H1 (cell line): ENCODE measurements at regions not wholly inside any gene's neighbourhood (a gene's known extent, or its start where the extent isn't known, plus 50 kb on each side); places are given as distances from the start of the nearest gene placed in this dataset.

Experiments used
- BRCA1 ChIP-seq: IDR thresholded peaks from 2 replicates; pipeline ENCODE4 v1.6.1; 2012; ENCODE audit warnings: low read depth, low read length, improper control_type of control experiment
- CBX8 ChIP-seq: fragments of 300-800, 300-1000 bp; sonication (generic); IDR thresholded peaks from 2 replicates; pipeline ENCODE4 v1.7.1; 2016; ENCODE audit warnings: low read depth, low read length, borderline replicate concordance
- CTBP2 ChIP-seq: IDR thresholded peaks from 2 replicates; pipeline ENCODE4 v1.7.0; 2011; ENCODE audit warnings: borderline replicate concordance, mild to moderate bottlenecking, moderate library complexity, mixed read lengths, low read length; ENCODE audit not compliant: insufficient read depth, insufficient read length
- EGR1 ChIP-seq: IDR thresholded peaks from 2 replicates; pipeline ENCODE4 v1.6.1; 2011; ENCODE audit warnings: low read depth, low read length, borderline replicate concordance
- FOSL1 ChIP-seq: IDR thresholded peaks from 2 replicates; pipeline ENCODE4 v1.6.1; 2011; ENCODE audit warnings: mild to moderate bottlenecking, low read depth, low read length, moderate library complexity; ENCODE audit not compliant: insufficient read depth
- RAD21 ChIP-seq, 2 experiments: IDR thresholded peaks in 1 of 2; conservative IDR thresholded peaks in 1 of 2; 2 replicates each; pipeline ENCODE4 v1.6.1; 2011; ENCODE audit warnings: low read depth in 2 of 2, low read length in 2 of 2, improper control_type of control experiment in 1 of 2, inconsistent platforms in 1 of 2, mild to moderate bottlenecking in 1 of 2, moderate library complexity in 1 of 2
- TF ChIP-seq, protein P1 (sequence below): fragments of 300-600 bp; sonication (generic); IDR thresholded peaks from 2 replicates; pipeline ENCODE4 v1.7.1; 2012; ENCODE audit warnings: low read length, moderate library complexity, mild to moderate bottlenecking, inconsistent platforms; ENCODE audit not compliant: insufficient replicate concordance

GRCh38 chr6:85372188-85372914 lies 77.5 kb upstream of the NT5E start (continued):
- TF ChIP-seq, protein P1, sequence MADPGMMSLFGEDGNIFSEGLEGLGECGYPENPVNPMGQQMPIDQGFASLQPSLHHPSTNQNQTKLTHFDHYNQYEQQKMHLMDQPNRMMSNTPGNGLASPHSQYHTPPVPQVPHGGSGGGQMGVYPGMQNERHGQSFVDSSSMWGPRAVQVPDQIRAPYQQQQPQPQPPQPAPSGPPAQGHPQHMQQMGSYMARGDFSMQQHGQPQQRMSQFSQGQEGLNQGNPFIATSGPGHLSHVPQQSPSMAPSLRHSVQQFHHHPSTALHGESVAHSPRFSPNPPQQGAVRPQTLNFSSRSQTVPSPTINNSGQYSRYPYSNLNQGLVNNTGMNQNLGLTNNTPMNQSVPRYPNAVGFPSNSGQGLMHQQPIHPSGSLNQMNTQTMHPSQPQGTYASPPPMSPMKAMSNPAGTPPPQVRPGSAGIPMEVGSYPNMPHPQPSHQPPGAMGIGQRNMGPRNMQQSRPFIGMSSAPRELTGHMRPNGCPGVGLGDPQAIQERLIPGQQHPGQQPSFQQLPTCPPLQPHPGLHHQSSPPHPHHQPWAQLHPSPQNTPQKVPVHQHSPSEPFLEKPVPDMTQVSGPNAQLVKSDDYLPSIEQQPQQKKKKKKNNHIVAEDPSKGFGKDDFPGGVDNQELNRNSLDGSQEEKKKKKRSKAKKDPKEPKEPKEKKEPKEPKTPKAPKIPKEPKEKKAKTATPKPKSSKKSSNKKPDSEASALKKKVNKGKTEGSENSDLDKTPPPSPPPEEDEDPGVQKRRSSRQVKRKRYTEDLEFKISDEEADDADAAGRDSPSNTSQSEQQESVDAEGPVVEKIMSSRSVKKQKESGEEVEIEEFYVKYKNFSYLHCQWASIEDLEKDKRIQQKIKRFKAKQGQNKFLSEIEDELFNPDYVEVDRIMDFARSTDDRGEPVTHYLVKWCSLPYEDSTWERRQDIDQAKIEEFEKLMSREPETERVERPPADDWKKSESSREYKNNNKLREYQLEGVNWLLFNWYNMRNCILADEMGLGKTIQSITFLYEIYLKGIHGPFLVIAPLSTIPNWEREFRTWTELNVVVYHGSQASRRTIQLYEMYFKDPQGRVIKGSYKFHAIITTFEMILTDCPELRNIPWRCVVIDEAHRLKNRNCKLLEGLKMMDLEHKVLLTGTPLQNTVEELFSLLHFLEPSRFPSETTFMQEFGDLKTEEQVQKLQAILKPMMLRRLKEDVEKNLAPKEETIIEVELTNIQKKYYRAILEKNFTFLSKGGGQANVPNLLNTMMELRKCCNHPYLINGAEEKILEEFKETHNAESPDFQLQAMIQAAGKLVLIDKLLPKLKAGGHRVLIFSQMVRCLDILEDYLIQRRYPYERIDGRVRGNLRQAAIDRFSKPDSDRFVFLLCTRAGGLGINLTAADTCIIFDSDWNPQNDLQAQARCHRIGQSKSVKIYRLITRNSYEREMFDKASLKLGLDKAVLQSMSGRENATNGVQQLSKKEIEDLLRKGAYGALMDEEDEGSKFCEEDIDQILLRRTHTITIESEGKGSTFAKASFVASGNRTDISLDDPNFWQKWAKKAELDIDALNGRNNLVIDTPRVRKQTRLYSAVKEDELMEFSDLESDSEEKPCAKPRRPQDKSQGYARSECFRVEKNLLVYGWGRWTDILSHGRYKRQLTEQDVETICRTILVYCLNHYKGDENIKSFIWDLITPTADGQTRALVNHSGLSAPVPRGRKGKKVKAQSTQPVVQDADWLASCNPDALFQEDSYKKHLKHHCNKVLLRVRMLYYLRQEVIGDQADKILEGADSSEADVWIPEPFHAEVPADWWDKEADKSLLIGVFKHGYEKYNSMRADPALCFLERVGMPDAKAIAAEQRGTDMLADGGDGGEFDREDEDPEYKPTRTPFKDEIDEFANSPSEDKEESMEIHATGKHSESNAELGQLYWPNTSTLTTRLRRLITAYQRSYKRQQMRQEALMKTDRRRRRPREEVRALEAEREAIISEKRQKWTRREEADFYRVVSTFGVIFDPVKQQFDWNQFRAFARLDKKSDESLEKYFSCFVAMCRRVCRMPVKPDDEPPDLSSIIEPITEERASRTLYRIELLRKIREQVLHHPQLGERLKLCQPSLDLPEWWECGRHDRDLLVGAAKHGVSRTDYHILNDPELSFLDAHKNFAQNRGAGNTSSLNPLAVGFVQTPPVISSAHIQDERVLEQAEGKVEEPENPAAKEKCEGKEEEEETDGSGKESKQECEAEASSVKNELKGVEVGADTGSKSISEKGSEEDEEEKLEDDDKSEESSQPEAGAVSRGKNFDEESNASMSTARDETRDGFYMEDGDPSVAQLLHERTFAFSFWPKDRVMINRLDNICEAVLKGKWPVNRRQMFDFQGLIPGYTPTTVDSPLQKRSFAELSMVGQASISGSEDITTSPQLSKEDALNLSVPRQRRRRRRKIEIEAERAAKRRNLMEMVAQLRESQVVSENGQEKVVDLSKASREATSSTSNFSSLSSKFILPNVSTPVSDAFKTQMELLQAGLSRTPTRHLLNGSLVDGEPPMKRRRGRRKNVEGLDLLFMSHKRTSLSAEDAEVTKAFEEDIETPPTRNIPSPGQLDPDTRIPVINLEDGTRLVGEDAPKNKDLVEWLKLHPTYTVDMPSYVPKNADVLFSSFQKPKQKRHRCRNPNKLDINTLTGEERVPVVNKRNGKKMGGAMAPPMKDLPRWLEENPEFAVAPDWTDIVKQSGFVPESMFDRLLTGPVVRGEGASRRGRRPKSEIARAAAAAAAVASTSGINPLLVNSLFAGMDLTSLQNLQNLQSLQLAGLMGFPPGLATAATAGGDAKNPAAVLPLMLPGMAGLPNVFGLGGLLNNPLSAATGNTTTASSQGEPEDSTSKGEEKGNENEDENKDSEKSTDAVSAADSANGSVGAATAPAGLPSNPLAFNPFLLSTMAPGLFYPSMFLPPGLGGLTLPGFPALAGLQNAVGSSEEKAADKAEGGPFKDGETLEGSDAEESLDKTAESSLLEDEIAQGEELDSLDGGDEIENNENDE: no peak
- no peak for TF ChIP-seq CTBP2
- no peak for TF ChIP-seq FOSL1
- TF ChIP-seq RAD21 (IDR thresholded peaks at IDR 0.05 in 1 of 2, conservative IDR thresholded peaks at IDR 0.05 in 1 of 2; ENCODE audit: low read depth in 2 of 2, low read length in 2 of 2): peak; percentile 31 to 42
- no peak for TF ChIP-seq BRCA1
- TF ChIP-seq CBX8: no peak
- TF ChIP-seq EGR1: no peak
